ENCODE measurements at regions not wholly inside any gene's neighbourhood (a gene's known extent, or its start where the extent isn't known, plus 50 kb on each side); places are given as distances from the start of the nearest gene placed in this dataset.

DNA sequence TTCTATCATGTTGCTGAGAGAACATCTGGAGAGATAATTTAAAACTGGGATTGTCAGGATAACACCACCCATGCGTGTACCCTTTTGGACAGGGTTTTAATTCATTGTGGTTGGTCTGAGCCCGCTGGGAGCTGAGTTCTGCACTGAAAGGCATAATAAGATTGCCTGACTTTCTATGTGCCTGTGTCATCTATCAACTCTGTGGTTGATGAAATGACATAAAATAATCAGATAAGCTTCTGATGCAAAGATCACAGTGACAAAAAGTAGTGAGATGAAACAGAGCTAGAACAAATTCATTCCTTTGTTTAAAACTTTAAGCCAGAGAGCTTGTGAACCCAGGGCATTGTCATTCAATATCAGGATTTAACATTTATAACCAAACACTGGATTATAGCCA is 98.7 kb downstream of the BBS10 start:
- no peaks in the 10 kb centered on the region for H3K9me3 ChIP-seq (ENCODE audit: control insufficient read depth, insufficient read depth, low read length)
- H3K4me1 ChIP-seq (ENCODE audit: control insufficient read depth, low read length) = peaks cover 3% of the 10 kb centered on the region
- H3K27ac ChIP-seq (ENCODE audit: low read depth, low read length) = no peak overlapping the region
- no peak overlapping the region for H3K4me2 ChIP-seq (ENCODE audit: low read length)
- no peak for TF ChIP-seq EZH2phosphoT487 (IDR thresholded peaks at IDR 0.05; ENCODE audit: borderline replicate concordance, low read length)
- no peak for TF ChIP-seq CTCF (IDR thresholded peaks at IDR 0.05; ENCODE audit: low read depth, low read length, poor library complexity, severe bottlenecking)
- no peaks in the 10 kb centered on the region for H3K9me2 ChIP-seq (replicated peaks; ENCODE audit: control insufficient read depth, low read length)
- no peak overlapping the region for H3K4me3 ChIP-seq (ENCODE audit: low read length)
- no peaks in the 10 kb centered on the region for H3K36me3 ChIP-seq (ENCODE audit: control insufficient read depth, low read length)
- H4K20me1 ChIP-seq (ENCODE audit: control insufficient read depth, insufficient read depth, low read depth, low read length) = no peaks in the 10 kb centered on the region
- no peaks in the 10 kb centered on the region for H3F3A ChIP-seq (ENCODE audit: control insufficient read depth, insufficient read depth)
- peaks cover 2% of the 10 kb centered on the region; the same call in 1 of the 2 replicates for H3K27me3 ChIP-seq (ENCODE audit: control insufficient read depth, low read length)
- no peaks in the 10 kb centered on the region for H3K79me2 ChIP-seq (ENCODE audit: control insufficient read depth, low read length)

- peaks cover 2% of the 10 kb centered on the region; the same call in 1 of the 2 replicates for H3K27me3 ChIP-seq (ENCODE audit: control insufficient read depth, low read length)
- no peaks in the 10 kb centered on the region for H3K79me2 ChIP-seq (ENCODE audit: control insufficient read depth, low read length)
- no peak overlapping the region for H3K4me3 ChIP-seq (ENCODE audit: low read length)
- H3K36me3 ChIP-seq (ENCODE audit: control insufficient read depth, low read length) = no peaks in the 10 kb centered on the region
- H3K4me1 ChIP-seq (ENCODE audit: control insufficient read depth, low read length) = no peaks in the 10 kb centered on the region
- no peaks in the 10 kb centered on the region for H4K20me1 ChIP-seq (ENCODE audit: control insufficient read depth, insufficient read depth, low read depth, low read length)
- no peak overlapping the region for H3K4me2 ChIP-seq (ENCODE audit: low read length)
- H3F3A ChIP-seq (ENCODE audit: control insufficient read depth, insufficient read depth) = no peaks in the 10 kb centered on the region
- no peaks in the 10 kb centered on the region for H3K9me2 ChIP-seq (replicated peaks; ENCODE audit: control insufficient read depth, low read length)
- TF ChIP-seq CTCF (IDR thresholded peaks at IDR 0.05; ENCODE audit: low read depth, low read length, poor library complexity, severe bottlenecking) = no peak
- no peak for TF ChIP-seq EZH2phosphoT487 (IDR thresholded peaks at IDR 0.05; ENCODE audit: borderline replicate concordance, low read length)
- H3K9me3 ChIP-seq (ENCODE audit: control insufficient read depth, insufficient read depth, low read length) = no peaks in the 10 kb centered on the region
- H3K27ac ChIP-seq (ENCODE audit: low read depth, low read length) = no peak overlapping the region
These were observed 100.2 kb downstream of the BBS10 start for GRCh38 chr12:76247992-76248391.

DNA sequence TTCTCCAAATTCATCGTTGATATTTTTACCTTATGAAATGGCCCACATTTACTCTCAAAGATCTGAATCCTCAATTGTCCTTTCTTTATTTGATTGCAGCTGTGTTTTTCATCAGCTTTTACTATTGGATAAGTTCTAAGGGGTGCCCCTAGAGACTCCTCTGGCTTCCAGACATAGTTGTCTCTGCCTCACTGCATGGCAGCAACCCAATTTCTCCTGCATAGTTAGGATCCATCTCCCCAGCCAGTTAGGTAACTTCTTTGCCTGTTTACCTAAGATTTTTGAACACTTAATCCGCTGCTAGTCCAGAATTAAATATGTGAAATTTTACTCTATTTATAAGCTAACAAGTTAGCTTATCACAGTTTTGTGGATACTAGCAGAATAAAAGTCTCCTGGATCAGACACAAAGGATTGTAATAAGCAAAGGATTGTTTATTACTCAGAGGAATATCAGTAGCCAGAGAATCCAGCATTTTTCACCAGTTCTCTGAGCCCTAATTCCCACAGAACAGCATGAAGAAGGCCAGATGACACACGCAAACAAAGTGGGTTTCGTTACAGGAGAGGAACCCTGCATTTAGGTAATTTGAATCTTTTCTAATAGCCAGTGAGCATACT is 101.1 kb downstream of the BBS10 start:
- no peak overlapping the region for H3K4me3 ChIP-seq (ENCODE audit: low read length)
- no peak overlapping the region for H3K27ac ChIP-seq (ENCODE audit: low read depth, low read length)
- H3K4me2 ChIP-seq (ENCODE audit: low read length) = no peak overlapping the region
- no peaks in the 10 kb centered on the region for H3K36me3 ChIP-seq (ENCODE audit: control insufficient read depth, low read length)
- peaks cover 2% of the 10 kb centered on the region; the same call in 1 of the 2 replicates for H3K27me3 ChIP-seq (ENCODE audit: control insufficient read depth, low read length)
- H3K9me2 ChIP-seq (replicated peaks; ENCODE audit: control insufficient read depth, low read length) = no peaks in the 10 kb centered on the region
- H4K20me1 ChIP-seq (ENCODE audit: control insufficient read depth, insufficient read depth, low read depth, low read length) = no peaks in the 10 kb centered on the region
- no peaks in the 10 kb centered on the region for H3K4me1 ChIP-seq (ENCODE audit: control insufficient read depth, low read length)
- H3K79me2 ChIP-seq (ENCODE audit: control insufficient read depth, low read length) = no peaks in the 10 kb centered on the region
- H3K9me3 ChIP-seq (ENCODE audit: control insufficient read depth, insufficient read depth, low read length) = no peaks in the 10 kb centered on the region
- H3F3A ChIP-seq (ENCODE audit: control insufficient read depth, insufficient read depth) = no peaks in the 10 kb centered on the region
- TF ChIP-seq CTCF (IDR thresholded peaks at IDR 0.05; ENCODE audit: low read depth, low read length, poor library complexity, severe bottlenecking) = no peak
- no peak for TF ChIP-seq EZH2phosphoT487 (IDR thresholded peaks at IDR 0.05; ENCODE audit: borderline replicate concordance, low read length)
